ENCODE measurements at regions not wholly inside any gene's neighbourhood (a gene's known extent, or its start where the extent isn't known, plus 50 kb on each side); places are given as distances from the start of the nearest gene placed in this dataset.

DNA sequence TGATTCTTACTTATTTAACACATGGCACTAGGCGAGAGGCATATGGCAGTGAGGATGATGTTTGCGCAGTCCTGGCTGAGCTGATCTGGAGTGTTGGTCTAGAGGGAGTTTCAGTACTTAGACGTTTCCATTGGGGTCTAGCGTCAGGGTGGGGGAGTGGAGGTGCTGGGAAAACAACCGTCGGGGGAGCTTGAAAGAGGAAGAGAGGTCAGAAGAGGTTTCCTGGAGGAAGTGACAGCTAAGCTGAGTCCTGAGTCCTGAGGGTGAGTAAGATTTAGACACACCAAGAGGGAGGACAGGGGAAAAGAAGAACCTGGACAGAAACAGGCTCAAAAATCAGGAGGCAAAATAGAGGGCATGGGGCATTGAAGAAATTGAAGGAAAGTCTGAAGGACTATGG lies 81.4 kb downstream of the ALOX5AP start:
- Mint-ChIP-seq H3K4me3 (ENCODE audit: low read depth) (no peak overlapping the region), H3K9me3 (ENCODE audit: low read depth) (no peaks in the 10 kb centered on the region), H3K27ac (no peak overlapping the region), H3K4me1 (ENCODE audit: low read depth) (peaks cover 2% of the 10 kb centered on the region), H3K36me3 (ENCODE audit: insufficient read depth) (no peaks in the 10 kb centered on the region), H3K27me3 (peaks cover 40% of the 10 kb centered on the region)
- TF ChIP-seq, protein P1, sequence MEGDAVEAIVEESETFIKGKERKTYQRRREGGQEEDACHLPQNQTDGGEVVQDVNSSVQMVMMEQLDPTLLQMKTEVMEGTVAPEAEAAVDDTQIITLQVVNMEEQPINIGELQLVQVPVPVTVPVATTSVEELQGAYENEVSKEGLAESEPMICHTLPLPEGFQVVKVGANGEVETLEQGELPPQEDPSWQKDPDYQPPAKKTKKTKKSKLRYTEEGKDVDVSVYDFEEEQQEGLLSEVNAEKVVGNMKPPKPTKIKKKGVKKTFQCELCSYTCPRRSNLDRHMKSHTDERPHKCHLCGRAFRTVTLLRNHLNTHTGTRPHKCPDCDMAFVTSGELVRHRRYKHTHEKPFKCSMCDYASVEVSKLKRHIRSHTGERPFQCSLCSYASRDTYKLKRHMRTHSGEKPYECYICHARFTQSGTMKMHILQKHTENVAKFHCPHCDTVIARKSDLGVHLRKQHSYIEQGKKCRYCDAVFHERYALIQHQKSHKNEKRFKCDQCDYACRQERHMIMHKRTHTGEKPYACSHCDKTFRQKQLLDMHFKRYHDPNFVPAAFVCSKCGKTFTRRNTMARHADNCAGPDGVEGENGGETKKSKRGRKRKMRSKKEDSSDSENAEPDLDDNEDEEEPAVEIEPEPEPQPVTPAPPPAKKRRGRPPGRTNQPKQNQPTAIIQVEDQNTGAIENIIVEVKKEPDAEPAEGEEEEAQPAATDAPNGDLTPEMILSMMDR (IDR thresholded peaks at IDR 0.05; ENCODE audit: unreplicated experiment): no peak
- no peak for DNase-seq (ENCODE audit: low spot score, unreplicated experiment)

DNA sequence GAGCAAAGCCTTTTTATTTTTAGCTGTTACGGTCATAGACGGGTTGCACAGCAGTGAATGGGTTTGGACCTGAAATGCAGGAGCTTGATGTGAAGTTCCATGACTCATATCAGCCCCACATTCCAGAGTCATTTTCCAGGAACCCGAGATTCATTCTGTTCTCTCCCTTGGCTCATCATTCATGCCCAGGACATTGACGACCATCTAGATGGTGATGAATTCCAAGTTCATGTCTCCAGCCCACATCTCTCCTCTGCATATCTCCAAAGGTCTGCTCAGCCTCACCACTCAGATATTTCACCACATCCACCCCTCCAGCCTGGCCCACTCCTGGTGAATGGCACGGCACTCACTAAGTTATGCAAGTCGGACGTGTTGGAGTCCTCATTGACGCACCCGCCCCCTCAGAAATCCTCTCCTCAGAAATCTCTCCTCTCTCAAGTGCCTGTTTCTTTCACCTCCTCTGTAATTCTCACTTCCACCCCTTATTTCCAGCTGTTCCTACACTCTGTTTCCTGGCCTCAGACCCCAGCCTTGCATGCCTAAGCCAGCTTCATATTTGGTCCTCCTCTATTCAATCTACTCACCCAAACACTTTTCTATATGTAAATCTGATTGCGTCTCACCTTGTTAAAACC lies 83.1 kb downstream of the ALOX5AP start:
- no peak for DNase-seq (ENCODE audit: low spot score, unreplicated experiment)
- no peaks in the 10 kb centered on the region for H3K9me3 Mint-ChIP-seq (ENCODE audit: low read depth)
- no peak overlapping the region for H3K27ac Mint-ChIP-seq
- TF ChIP-seq, protein P1 (IDR thresholded peaks at IDR 0.05; ENCODE audit: unreplicated experiment): no peak
- no peak overlapping the region for H3K4me3 Mint-ChIP-seq (ENCODE audit: low read depth)
- peaks cover 51% of the 10 kb centered on the region for H3K27me3 Mint-ChIP-seq
- H3K36me3 Mint-ChIP-seq (ENCODE audit: insufficient read depth): no peaks in the 10 kb centered on the region
- H3K4me1 Mint-ChIP-seq (ENCODE audit: low read depth): peaks cover 2% of the 10 kb centered on the region

DNA sequence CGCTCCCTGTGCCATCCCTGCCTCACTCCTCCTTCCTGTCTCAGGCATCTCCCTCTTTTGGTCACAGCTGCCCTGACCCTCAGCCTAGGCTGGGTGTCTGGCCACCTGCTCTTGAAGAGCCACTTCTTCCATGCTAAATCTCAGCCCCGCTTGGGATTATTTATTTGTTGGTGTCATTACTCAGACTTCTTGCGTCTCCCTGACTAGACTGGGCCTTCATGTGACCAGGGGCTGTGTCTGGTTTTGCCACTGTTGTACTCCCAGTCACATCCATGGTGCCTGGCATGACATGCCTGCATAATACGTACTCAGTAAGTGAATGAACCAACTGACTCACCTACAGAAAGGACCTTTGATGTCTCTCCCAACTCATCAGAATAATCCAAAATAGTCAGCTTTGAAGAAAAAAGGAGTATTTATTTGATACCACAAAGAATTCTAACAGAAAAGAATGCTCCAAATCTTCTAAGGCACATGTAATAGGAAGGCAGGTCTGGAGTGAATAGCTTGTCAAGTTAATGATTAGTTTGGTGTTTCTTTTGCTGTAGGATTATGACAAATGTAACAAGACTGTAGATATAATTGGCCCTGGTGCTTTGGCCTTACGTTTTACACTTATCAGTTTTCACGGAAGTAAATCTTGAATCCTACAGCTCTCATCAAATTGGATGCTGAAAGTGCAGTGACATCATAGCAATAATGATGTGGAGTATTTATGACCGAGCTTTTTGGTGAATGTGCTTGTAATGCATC lies 84.0 kb downstream of the ALOX5AP start:
- no peak overlapping the region for H3K4me3 Mint-ChIP-seq (ENCODE audit: low read depth)
- H3K9me3 Mint-ChIP-seq (ENCODE audit: low read depth): no peaks in the 10 kb centered on the region
- DNase-seq (ENCODE audit: low spot score, unreplicated experiment): no peak
- no peaks in the 10 kb centered on the region for H3K36me3 Mint-ChIP-seq (ENCODE audit: insufficient read depth)
- TF ChIP-seq, protein P1 (IDR thresholded peaks at IDR 0.05; ENCODE audit: unreplicated experiment): no peak
- H3K27me3 Mint-ChIP-seq: peaks cover 59% of the 10 kb centered on the region
- peaks cover 2% of the 10 kb centered on the region for H3K4me1 Mint-ChIP-seq (ENCODE audit: low read depth)
- H3K27ac Mint-ChIP-seq: no peak overlapping the region

DNA sequence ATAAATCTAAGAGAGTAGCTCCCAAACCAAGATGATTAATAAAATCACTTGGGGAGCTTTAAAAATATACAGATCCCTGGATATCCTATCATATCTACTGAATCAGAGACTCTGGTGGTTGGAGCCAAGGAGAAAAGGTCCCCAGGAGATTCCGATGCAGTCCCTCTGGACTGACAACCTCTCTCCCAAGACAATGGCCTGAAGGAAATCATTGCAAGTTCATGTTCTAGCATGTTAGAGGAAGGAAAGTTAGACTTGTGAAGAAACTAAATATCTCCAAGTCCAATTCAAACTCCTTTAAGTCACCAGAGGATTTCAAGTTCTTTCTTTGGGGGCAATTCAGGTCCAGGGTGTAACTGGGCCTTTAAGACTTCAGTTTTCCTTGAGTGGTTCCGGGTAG lies 84.7 kb upstream of the MEDAG start:
- TF ChIP-seq, protein P1 (IDR thresholded peaks at IDR 0.05; ENCODE audit: unreplicated experiment): no peak

DNA sequence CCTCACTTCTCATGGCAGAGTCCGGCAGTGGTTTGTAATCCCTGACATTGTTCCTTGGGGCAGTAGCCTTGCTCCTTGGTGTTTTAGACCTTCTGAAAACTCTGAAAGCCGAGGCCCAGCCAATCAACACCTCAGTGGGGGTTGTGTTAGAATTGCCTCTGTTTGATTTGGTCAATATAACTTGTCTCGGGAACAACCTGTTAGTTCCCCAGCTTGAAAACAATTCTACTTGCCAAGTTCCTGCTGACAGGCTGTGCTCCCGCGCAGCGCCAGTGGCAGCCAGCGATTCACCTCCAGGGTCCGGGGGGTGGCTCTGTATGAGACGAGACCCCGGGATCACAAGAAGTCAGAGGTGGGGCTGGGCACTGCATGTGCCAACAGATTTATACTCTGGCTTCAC lies 81.4 kb upstream of the MEDAG start:
- Mint-ChIP-seq H3K4me1 (ENCODE audit: low read depth) (peaks cover 8% of the 10 kb centered on the region), H3K4me3 (ENCODE audit: low read depth) (no peak overlapping the region), H3K9me3 (ENCODE audit: low read depth) (no peaks in the 10 kb centered on the region), H3K27me3 (peaks cover 61% of the 10 kb centered on the region), H3K36me3 (ENCODE audit: insufficient read depth) (no peaks in the 10 kb centered on the region), H3K27ac (no peak overlapping the region)
- DNase-seq (ENCODE audit: low spot score, unreplicated experiment): no peak
- TF ChIP-seq, protein P1 (IDR thresholded peaks at IDR 0.05; ENCODE audit: unreplicated experiment): no peak

More for the DNA sequence above, 84.7 kb upstream of the MEDAG start:
- Mint-ChIP-seq H3K27ac (no peak overlapping the region), H3K4me1 (ENCODE audit: low read depth) (peaks cover 6% of the 10 kb centered on the region), H3K27me3 (peaks cover 75% of the 10 kb centered on the region), H3K4me3 (ENCODE audit: low read depth) (no peak overlapping the region), H3K9me3 (ENCODE audit: low read depth) (no peaks in the 10 kb centered on the region), H3K36me3 (ENCODE audit: insufficient read depth) (no peaks in the 10 kb centered on the region)
- no peak for DNase-seq (ENCODE audit: low spot score, unreplicated experiment)
